ENCODE measurements at regions not wholly inside any gene's neighbourhood (a gene's known extent, or its start where the extent isn't known, plus 50 kb on each side); places are given as distances from the start of the nearest gene placed in this dataset.

GRCh38 chr15:97463696-97464095 is 496.8 kb upstream of the ARRDC4 start:
- Histone ChIP-seq H3K36me3 (ENCODE audit: control insufficient read depth in 1 of 2, insufficient read depth in 2 of 2, low read length in 2 of 2) (no peaks in the 10 kb centered on the region), H3K27me3 (ENCODE audit: low read depth, low read length) (no peaks in the 10 kb centered on the region), H3K4me1 (ENCODE audit: control insufficient read depth in 1 of 2, insufficient read depth in 2 of 2, low read length in 2 of 2) (no peaks in the 10 kb centered on the region), H3K4me3 (ENCODE audit: low read depth in 1 of 2, low read length in 2 of 2) (no peak overlapping the region), H3K27ac (ENCODE audit: low read length) (no peak overlapping the region), H3K9me3 (ENCODE audit: control insufficient read depth in 1 of 2, low read length in 2 of 2) (no peaks in the 10 kb centered on the region)

- Histone ChIP-seq H3K36me3 (ENCODE audit: control insufficient read depth in 1 of 2, insufficient read depth in 2 of 2, low read length in 2 of 2) (no peaks in the 10 kb centered on the region), H3K27me3 (ENCODE audit: low read depth, low read length) (no peaks in the 10 kb centered on the region), H3K9me3 (ENCODE audit: control insufficient read depth in 1 of 2, low read length in 2 of 2) (peaks cover 0 to 3% of the 10 kb centered on the region in 2 donors), H3K4me3 (ENCODE audit: low read depth in 1 of 2, low read length in 2 of 2) (no peak overlapping the region), H3K27ac (ENCODE audit: low read length) (no peak overlapping the region), H3K4me1 (ENCODE audit: control insufficient read depth in 1 of 2, insufficient read depth in 2 of 2, low read length in 2 of 2) (no peaks in the 10 kb centered on the region)
Measured at GRCh38 chr15:97470417-97470816, 490.1 kb upstream of the ARRDC4 start.

DNA sequence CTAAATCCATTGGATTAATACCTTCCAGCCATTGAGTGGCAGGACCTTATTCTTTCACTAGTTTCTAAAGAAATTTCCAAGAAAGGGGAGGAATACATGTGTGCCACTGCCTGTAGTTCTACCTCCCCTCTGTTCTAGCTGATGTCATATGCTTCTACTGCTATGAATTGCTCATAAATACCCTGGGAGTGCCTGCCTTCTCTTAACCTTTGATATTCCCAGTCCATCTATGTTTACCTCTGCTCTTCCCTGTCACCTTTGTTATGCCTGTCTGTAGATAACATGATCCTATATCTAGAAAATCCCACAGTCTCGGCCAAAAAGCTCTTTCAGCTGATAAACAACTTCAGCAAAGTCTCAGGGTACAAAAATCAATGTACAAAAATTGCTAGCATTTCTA is 486.9 kb upstream of the ARRDC4 start:
- no peak overlapping the region for H3K27ac ChIP-seq (ENCODE audit: low read length)
- no peaks in the 10 kb centered on the region for H3K27me3 ChIP-seq (ENCODE audit: low read depth, low read length)
- H3K9me3 ChIP-seq (ENCODE audit: control insufficient read depth in 1 of 2, low read length in 2 of 2) = peaks cover 0 to 6% of the 10 kb centered on the region in 2 donors
- no peak overlapping the region for H3K4me3 ChIP-seq (ENCODE audit: low read depth in 1 of 2, low read length in 2 of 2)
- no peaks in the 10 kb centered on the region for H3K4me1 ChIP-seq (ENCODE audit: control insufficient read depth in 1 of 2, insufficient read depth in 2 of 2, low read length in 2 of 2)
- H3K36me3 ChIP-seq (ENCODE audit: control insufficient read depth in 1 of 2, insufficient read depth in 2 of 2, low read length in 2 of 2) = no peaks in the 10 kb centered on the region

DNA sequence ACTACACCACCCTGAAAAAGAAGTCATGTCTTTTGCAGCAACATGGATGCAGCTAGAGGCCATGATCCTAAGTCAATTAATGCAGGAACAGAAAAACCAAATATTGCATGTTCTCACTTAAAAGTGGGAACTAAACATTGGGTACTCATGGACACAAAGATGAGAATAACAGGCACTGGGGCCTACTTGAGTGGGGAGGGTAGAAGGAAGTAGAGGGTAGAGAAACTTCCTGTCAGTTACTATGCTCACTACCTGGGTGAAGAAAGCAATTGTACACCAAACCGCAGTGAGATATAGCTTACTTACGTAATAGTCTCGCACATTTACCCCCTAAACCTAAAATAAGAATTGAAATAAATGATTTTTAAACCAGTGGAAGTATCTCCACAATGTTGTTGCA is 480.5 kb upstream of the ARRDC4 start:
- Histone ChIP-seq H3K27me3 (ENCODE audit: low read depth, low read length) (no peaks in the 10 kb centered on the region), H3K27ac (ENCODE audit: low read length) (no peak overlapping the region), H3K36me3 (ENCODE audit: control insufficient read depth in 1 of 2, insufficient read depth in 2 of 2, low read length in 2 of 2) (no peaks in the 10 kb centered on the region), H3K4me1 (ENCODE audit: control insufficient read depth in 1 of 2, insufficient read depth in 2 of 2, low read length in 2 of 2) (no peaks in the 10 kb centered on the region), H3K9me3 (ENCODE audit: control insufficient read depth in 1 of 2, low read length in 2 of 2) (peaks cover 0 to 10% of the 10 kb centered on the region in 2 donors), H3K4me3 (ENCODE audit: low read depth in 1 of 2, low read length in 2 of 2) (no peak overlapping the region)

GRCh38 chr15:97482521-97482920 is 478.0 kb upstream of the ARRDC4 start:
- no peaks in the 10 kb centered on the region for H3K27me3 ChIP-seq (ENCODE audit: low read depth, low read length)
- H3K36me3 ChIP-seq (ENCODE audit: control insufficient read depth in 1 of 2, insufficient read depth in 2 of 2, low read length in 2 of 2) = no peaks in the 10 kb centered on the region
- no peak overlapping the region for H3K4me3 ChIP-seq (ENCODE audit: low read depth in 1 of 2, low read length in 2 of 2)
- no peak overlapping the region for H3K27ac ChIP-seq (ENCODE audit: low read length)
- peaks cover 0 to 10% of the 10 kb centered on the region in 2 donors for H3K9me3 ChIP-seq (ENCODE audit: control insufficient read depth in 1 of 2, low read length in 2 of 2)
- H3K4me1 ChIP-seq (ENCODE audit: control insufficient read depth in 1 of 2, insufficient read depth in 2 of 2, low read length in 2 of 2) = no peaks in the 10 kb centered on the region

- H3K4me1 ChIP-seq (ENCODE audit: control insufficient read depth in 1 of 2, insufficient read depth in 2 of 2, low read length in 2 of 2) = no peaks in the 10 kb centered on the region
- H3K27ac ChIP-seq (ENCODE audit: low read length) = no peak overlapping the region
- H3K4me3 ChIP-seq (ENCODE audit: low read depth in 1 of 2, low read length in 2 of 2) = no peak overlapping the region
- no peaks in the 10 kb centered on the region for H3K27me3 ChIP-seq (ENCODE audit: low read depth, low read length)
- H3K9me3 ChIP-seq (ENCODE audit: control insufficient read depth in 1 of 2, low read length in 2 of 2) = peaks cover 0 to 10% of the 10 kb centered on the region in 2 donors
- no peaks in the 10 kb centered on the region for H3K36me3 ChIP-seq (ENCODE audit: control insufficient read depth in 1 of 2, insufficient read depth in 2 of 2, low read length in 2 of 2)
Measured at GRCh38 chr15:97483232-97483631, 477.3 kb upstream of the ARRDC4 start.

DNA sequence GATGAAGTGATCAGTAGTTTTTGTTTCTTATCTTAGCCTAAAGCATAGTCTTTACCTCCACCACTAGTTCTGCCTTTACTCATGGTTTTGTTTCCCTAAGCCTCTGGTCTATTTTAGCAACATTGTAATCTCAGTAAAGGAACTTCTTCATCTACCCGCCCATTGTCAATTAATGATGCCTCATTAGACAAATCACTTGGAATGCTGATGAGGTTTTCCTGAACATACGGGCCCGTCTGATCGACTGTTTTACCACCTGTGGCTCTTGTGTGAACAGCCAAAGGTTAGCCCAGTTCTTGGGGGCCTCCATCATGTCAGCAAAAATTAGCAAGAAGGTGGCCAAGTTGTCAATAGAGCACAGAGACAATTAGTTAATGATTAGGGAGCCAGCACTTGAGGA is 470.1 kb upstream of the ARRDC4 start:
- Histone ChIP-seq H3K4me3 (ENCODE audit: low read depth in 1 of 2, low read length in 2 of 2) (no peak overlapping the region), H3K4me1 (ENCODE audit: control insufficient read depth in 1 of 2, insufficient read depth in 2 of 2, low read length in 2 of 2) (no peaks in the 10 kb centered on the region)

GRCh38 chr15:97501291-97501690 is 459.2 kb upstream of the ARRDC4 start:
- Histone ChIP-seq H3K27ac (ENCODE audit: low read length) (no peak overlapping the region), H3K4me3 (ENCODE audit: low read depth in 1 of 2, low read length in 2 of 2) (no peak overlapping the region), H3K9me3 (ENCODE audit: control insufficient read depth in 1 of 2, low read length in 2 of 2) (no peaks in the 10 kb centered on the region), H3K4me1 (ENCODE audit: control insufficient read depth in 1 of 2, insufficient read depth in 2 of 2, low read length in 2 of 2) (no peaks in the 10 kb centered on the region), H3K27me3 (ENCODE audit: low read depth, low read length) (no peaks in the 10 kb centered on the region), H3K36me3 (ENCODE audit: control insufficient read depth in 1 of 2, insufficient read depth in 2 of 2, low read length in 2 of 2) (no peaks in the 10 kb centered on the region)

More for the DNA sequence above, 470.1 kb upstream of the ARRDC4 start:
- Histone ChIP-seq H3K27ac (ENCODE audit: low read length) (no peak overlapping the region), H3K27me3 (ENCODE audit: low read depth, low read length) (no peaks in the 10 kb centered on the region), H3K9me3 (ENCODE audit: control insufficient read depth in 1 of 2, low read length in 2 of 2) (no peaks in the 10 kb centered on the region), H3K36me3 (ENCODE audit: control insufficient read depth in 1 of 2, insufficient read depth in 2 of 2, low read length in 2 of 2) (no peaks in the 10 kb centered on the region)

DNA sequence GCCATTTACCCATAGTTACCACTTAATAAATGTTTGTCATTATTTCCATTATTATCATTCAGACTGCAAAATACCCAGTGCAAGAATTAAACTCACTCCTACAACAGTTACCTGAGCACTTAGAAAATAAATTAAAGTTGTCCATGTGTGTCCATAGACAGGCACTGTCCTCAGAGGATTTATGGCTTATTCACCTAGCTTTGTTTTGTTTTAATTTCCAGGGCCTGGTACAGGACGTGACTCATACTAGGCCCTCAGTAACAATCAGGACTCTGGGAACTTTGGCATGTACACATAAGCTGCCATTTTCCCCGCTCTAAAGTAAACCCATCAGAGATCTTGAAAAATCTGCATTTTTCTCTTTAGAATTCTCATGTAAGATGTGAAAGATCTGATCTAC is 458.5 kb upstream of the ARRDC4 start:
- no peaks in the 10 kb centered on the region for H3K4me1 ChIP-seq (ENCODE audit: control insufficient read depth in 1 of 2, insufficient read depth in 2 of 2, low read length in 2 of 2)
- H3K4me3 ChIP-seq (ENCODE audit: low read depth in 1 of 2, low read length in 2 of 2) = no peak overlapping the region
- H3K9me3 ChIP-seq (ENCODE audit: control insufficient read depth in 1 of 2, low read length in 2 of 2) = no peaks in the 10 kb centered on the region
- no peak overlapping the region for H3K27ac ChIP-seq (ENCODE audit: low read length)
- no peaks in the 10 kb centered on the region for H3K36me3 ChIP-seq (ENCODE audit: control insufficient read depth in 1 of 2, insufficient read depth in 2 of 2, low read length in 2 of 2)
- no peaks in the 10 kb centered on the region for H3K27me3 ChIP-seq (ENCODE audit: low read depth, low read length)

DNA sequence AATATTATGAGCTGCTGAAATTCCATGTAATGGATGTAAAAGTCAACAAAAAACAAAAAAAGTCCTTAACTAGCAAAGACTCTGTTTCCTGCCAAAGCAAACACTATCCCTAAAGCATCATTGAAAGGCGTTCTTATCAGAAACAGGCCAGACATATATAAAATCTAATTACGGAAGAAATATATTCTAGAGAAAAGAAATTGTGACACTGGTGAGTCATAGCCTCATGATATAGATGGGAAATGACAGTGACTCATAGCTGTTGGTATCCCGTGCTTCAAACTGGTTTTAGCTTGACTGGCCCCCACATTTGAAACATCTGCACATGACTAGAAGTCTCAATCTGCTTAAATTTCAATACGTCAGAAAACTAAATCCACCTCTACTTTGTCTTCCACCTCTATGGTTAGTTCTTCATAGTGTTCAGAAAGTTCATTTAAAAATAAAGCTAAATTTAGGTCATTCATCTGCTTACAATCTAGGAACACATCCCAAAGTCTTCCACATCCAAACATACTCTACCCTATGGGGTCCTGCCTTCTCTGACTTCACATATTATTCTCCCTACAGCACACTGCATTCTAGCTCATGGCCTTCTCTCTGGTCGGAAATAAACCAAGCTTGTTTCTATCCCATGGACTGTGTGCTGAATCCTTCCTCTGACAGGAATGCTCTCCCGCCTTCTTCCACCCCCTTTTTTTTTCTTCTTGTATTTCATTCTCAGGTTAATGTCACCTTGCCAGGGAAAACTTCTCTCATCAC is 456.3 kb upstream of the ARRDC4 start:
- Histone ChIP-seq H3K36me3 (ENCODE audit: control insufficient read depth in 1 of 2, insufficient read depth in 2 of 2, low read length in 2 of 2) (no peaks in the 10 kb centered on the region), H3K27ac (ENCODE audit: low read length) (no peak overlapping the region), H3K4me1 (ENCODE audit: control insufficient read depth in 1 of 2, insufficient read depth in 2 of 2, low read length in 2 of 2) (no peaks in the 10 kb centered on the region), H3K9me3 (ENCODE audit: control insufficient read depth in 1 of 2, low read length in 2 of 2) (no peaks in the 10 kb centered on the region), H3K27me3 (ENCODE audit: low read depth, low read length) (no peaks in the 10 kb centered on the region), H3K4me3 (ENCODE audit: low read depth in 1 of 2, low read length in 2 of 2) (no peak overlapping the region)

GRCh38 chr15:97517737-97518136 is 442.8 kb upstream of the ARRDC4 start:
- Histone ChIP-seq H3K36me3 (ENCODE audit: control insufficient read depth in 1 of 2, insufficient read depth in 2 of 2, low read length in 2 of 2) (no peaks in the 10 kb centered on the region), H3K9me3 (ENCODE audit: control insufficient read depth in 1 of 2, low read length in 2 of 2) (no peaks in the 10 kb centered on the region), H3K4me1 (ENCODE audit: control insufficient read depth in 1 of 2, insufficient read depth in 2 of 2, low read length in 2 of 2) (no peaks in the 10 kb centered on the region), H3K27me3 (ENCODE audit: low read depth, low read length) (no peaks in the 10 kb centered on the region), H3K4me3 (ENCODE audit: low read depth in 1 of 2, low read length in 2 of 2) (no peak overlapping the region), H3K27ac (ENCODE audit: low read length) (no peak overlapping the region)

DNA sequence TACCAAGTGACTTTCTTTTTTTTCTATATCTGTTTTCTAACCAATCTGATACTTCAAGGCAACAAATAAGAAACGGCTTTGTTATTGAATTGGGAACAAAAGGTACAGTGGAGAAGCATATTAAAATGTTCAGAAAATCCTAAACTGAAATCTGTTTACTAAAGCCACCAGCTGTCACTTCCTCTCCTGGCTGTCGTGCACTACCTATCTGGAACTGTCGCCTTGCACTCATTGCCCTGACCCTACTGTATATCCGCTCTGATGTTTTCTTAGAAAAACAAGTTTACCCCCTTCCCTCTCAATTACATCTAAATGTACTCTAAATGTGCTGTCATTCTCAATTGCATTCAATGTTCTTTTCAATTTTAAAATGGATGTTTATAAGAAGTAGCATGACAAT is 439.8 kb upstream of the ARRDC4 start:
- Histone ChIP-seq H3K4me1 (ENCODE audit: control insufficient read depth in 1 of 2, insufficient read depth in 2 of 2, low read length in 2 of 2) (no peaks in the 10 kb centered on the region), H3K27ac (ENCODE audit: low read length) (no peak overlapping the region), H3K9me3 (ENCODE audit: control insufficient read depth in 1 of 2, low read length in 2 of 2) (no peaks in the 10 kb centered on the region), H3K27me3 (ENCODE audit: low read depth, low read length) (no peaks in the 10 kb centered on the region), H3K36me3 (ENCODE audit: control insufficient read depth in 1 of 2, insufficient read depth in 2 of 2, low read length in 2 of 2) (no peaks in the 10 kb centered on the region), H3K4me3 (ENCODE audit: low read depth in 1 of 2, low read length in 2 of 2) (no peak overlapping the region)
